ENCODE measurements at regions not wholly inside any gene's neighbourhood (a gene's known extent, or its start where the extent isn't known, plus 50 kb on each side); places are given as distances from the start of the nearest gene placed in this dataset.

DNA sequence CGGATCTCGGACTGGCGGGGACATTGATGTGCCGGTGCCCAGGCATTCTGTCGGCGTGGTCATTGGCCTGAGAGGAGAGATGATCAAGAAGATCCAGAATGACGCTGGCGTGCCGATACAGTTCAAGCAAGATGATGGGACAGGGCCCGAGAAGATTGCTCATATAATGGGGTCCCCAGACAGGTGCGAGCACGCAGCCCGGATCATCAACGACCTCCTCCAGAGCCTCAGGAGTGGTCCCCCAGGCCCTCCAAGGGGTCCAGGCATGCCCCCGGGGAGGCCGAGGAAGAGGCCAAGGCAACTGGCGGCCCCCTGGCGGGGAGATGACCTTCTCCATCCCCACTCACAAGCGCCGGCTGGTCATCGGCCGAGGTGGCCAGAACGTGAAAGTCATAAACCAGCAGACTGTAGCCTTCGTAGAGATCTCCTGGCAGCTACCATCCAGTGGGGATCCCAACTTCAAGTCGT lies 106.5 kb upstream of the MTAP start:
- intact Hi-C loops (cut with DNase I) = no loop called here
- Histone ChIP-seq H3K27ac (no peak overlapping the region), H3K4me1 (ENCODE audit: insufficient read depth) (no peaks in the 10 kb centered on the region), H3K36me3 (no peaks in the 10 kb centered on the region), H3K27me3 (no peaks in the 10 kb centered on the region), H3K4me3 (no peak overlapping the region), H3K9me3 (no peaks in the 10 kb centered on the region)
- 95 to 97% (median 95%) methylated on average over 25 of the region's 25 CpGs for WGBS, 3 donors
- TF ChIP-seq CTCF (IDR thresholded peaks at IDR 0.05) = no peak
- no peak for TF ChIP-seq POLR2A (IDR thresholded peaks at IDR 0.05)
- TF ChIP-seq EP300 (IDR thresholded peaks at IDR 0.05) = no peak
- DNase-seq = no peak

DNA sequence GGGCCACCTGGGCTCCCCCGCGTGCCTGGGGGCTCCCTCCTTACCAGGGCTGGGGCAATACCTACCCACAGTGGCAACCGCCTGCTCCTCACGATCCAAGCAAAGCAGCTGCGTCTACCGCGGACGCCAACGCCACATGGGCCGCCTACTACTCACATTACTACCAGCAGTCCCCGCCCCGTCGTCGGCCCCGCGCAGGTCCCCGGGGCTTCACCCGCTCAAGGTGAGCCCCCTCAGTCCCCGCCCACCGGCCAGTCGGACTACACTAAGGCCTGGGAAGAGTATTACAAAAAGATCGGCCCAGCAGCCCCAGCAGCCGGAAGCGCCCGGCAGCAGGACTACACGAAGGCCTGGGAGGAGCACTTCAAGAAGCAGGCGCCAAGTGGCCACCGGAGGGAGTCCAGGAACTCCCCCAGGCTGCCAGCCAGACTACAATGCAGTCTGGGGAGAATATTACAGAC lies 106.0 kb upstream of the MTAP start:
- no peaks in the 10 kb centered on the region for H3K9me3 ChIP-seq
- 56 to 66% (median 57%) methylated on average over 17 to 28 of the region's 28 CpGs for WGBS, 3 donors
- H3K27ac ChIP-seq = no peak overlapping the region
- no peaks in the 10 kb centered on the region for H3K4me1 ChIP-seq (ENCODE audit: insufficient read depth)
- no peaks in the 10 kb centered on the region for H3K36me3 ChIP-seq
- no peak overlapping the region for H3K4me3 ChIP-seq
- no peak for DNase-seq
- no peaks in the 10 kb centered on the region for H3K27me3 ChIP-seq
- TF ChIP-seq POLR2A (IDR thresholded peaks at IDR 0.05) (no peak), CTCF (IDR thresholded peaks at IDR 0.05) (no peak), EP300 (IDR thresholded peaks at IDR 0.05) (no peak)
- intact Hi-C loops (cut with DNase I) = no loop called here

DNA sequence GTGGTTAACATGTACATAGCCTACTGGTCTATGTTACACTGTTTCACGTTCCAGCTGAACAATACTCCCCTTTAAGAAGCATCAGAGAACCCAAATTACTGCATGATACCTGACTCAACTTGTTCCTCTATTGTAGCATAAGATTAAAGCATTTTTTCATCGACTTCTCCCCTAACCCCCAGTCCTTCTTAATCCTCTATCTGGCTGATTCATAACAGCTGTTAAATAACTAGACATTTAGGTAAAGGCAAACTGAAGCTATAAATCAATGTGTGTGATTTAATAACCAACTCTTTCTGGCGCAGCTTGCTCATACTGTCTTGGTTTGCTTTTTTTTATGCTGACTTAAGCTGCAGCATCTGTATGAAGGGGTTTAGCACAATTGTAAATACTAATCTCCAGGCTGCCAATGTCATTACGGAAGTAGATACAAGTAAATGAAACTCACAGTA lies 94.2 kb upstream of the MTAP start:
- DNase-seq = no peak
- no peak for TF ChIP-seq CTCF (IDR thresholded peaks at IDR 0.05)
- TF ChIP-seq EP300 (IDR thresholded peaks at IDR 0.05) = no peak
- no peak for TF ChIP-seq POLR2A (IDR thresholded peaks at IDR 0.05)
- Histone ChIP-seq H3K9me3 (no peaks in the 10 kb centered on the region), H3K27ac (no peak overlapping the region), H3K4me1 (ENCODE audit: insufficient read depth) (no peaks in the 10 kb centered on the region), H3K27me3 (no peaks in the 10 kb centered on the region), H3K36me3 (no peaks in the 10 kb centered on the region), H3K4me3 (no peak overlapping the region)
- 21 to 28% (median 24%) methylated on average over 4 of the region's 4 CpGs for WGBS, 3 donors
- intact Hi-C loops (cut with DNase I) = no loop called here

GRCh38 chr9:21708856-21709255 lies 93.6 kb upstream of the MTAP start:
- intact Hi-C loops (cut with DNase I) = no loop called here
- no peaks in the 10 kb centered on the region for H3K4me1 ChIP-seq (ENCODE audit: insufficient read depth)
- TF ChIP-seq CTCF (IDR thresholded peaks at IDR 0.05) (no peak), POLR2A (IDR thresholded peaks at IDR 0.05) (no peak), EP300 (IDR thresholded peaks at IDR 0.05) (no peak)
- no peaks in the 10 kb centered on the region for H3K9me3 ChIP-seq
- no peaks in the 10 kb centered on the region for H3K36me3 ChIP-seq
- no peaks in the 10 kb centered on the region for H3K27me3 ChIP-seq
- 45 to 64% (median 47%) methylated on average over 4 of the region's 4 CpGs for WGBS, 3 donors
- H3K4me3 ChIP-seq = no peak overlapping the region
- no peak for DNase-seq
- H3K27ac ChIP-seq = no peak overlapping the region

All from ovary (tissue), 7 donors.